GM13977 (cell line): ENCODE measurements at regions not wholly inside any gene's neighbourhood (a gene's known extent, or its start where the extent isn't known, plus 50 kb on each side); places are given as distances from the start of the nearest gene placed in this dataset.

ENCODE experiments used
- DNase-seq: peaks from one replicate; pipeline ENCODE4 v3.0.0; 2012; ENCODE audit warnings: low spot score
- in situ Hi-C: fragments of 300-500 bp; cut with MboI; formaldehyde crosslinking; loops from one replicate; pipeline ENCODE4 v1.12.0; 2022; ENCODE audit warnings: low sequenced_read_pairs, low pct_unique_long_range_greater_than_20kb, mixed read lengths, inconsistent platforms; ENCODE audit not compliant: unreplicated experiment
- TF ChIP-seq, protein P1 (sequence below): IDR thresholded peaks from 2 replicates; pipeline ENCODE4 v1.5.1; 2012; ENCODE audit warnings: mild to moderate bottlenecking, control low read depth; ENCODE audit not compliant: insufficient read depth; ENCODE audit errors: extremely low read depth, missing control alignments

DNA sequence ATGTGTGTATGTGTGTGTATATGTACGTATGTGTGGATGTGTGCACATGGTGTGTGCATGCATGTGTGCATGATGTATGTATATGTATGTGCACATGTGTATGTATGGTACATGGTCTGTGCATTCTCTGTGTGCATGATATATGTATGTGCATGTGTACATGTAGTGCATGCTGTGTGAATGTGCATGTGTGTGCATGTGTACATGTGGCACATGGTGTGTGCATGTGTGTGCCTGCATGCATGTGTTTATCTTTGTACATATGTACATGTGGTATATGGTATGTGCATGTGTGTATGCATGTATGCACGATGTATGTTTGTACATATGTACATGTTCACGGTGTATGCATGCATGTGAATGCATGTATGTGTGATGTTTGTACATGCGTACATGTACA, 383.7 kb downstream of the TYW1 start:
- DNase-seq: no peak
- in situ Hi-C loops: no loop called here
- TF ChIP-seq, protein P1, sequence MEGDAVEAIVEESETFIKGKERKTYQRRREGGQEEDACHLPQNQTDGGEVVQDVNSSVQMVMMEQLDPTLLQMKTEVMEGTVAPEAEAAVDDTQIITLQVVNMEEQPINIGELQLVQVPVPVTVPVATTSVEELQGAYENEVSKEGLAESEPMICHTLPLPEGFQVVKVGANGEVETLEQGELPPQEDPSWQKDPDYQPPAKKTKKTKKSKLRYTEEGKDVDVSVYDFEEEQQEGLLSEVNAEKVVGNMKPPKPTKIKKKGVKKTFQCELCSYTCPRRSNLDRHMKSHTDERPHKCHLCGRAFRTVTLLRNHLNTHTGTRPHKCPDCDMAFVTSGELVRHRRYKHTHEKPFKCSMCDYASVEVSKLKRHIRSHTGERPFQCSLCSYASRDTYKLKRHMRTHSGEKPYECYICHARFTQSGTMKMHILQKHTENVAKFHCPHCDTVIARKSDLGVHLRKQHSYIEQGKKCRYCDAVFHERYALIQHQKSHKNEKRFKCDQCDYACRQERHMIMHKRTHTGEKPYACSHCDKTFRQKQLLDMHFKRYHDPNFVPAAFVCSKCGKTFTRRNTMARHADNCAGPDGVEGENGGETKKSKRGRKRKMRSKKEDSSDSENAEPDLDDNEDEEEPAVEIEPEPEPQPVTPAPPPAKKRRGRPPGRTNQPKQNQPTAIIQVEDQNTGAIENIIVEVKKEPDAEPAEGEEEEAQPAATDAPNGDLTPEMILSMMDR: no peak

DNA sequence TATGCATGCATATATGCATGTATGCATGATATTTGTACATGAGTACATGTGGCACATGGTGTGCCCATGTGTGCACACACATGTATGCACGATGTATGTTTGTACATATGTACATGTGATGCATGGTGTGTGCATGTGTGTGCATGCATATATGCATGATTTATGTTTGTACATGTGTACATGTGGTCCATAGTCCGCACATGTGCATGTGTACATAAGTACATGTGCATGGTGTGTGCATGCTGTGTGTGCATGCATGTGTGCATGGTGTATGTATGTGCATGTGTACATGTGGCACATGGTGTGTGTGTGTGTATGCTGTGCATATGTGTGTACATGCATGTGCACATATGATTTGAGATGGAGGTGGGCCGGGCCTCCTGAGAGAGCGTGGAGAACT, 384.2 kb downstream of the TYW1 start:
- in situ Hi-C loops: no loop called here
- TF ChIP-seq, protein P1: no peak

DNA sequence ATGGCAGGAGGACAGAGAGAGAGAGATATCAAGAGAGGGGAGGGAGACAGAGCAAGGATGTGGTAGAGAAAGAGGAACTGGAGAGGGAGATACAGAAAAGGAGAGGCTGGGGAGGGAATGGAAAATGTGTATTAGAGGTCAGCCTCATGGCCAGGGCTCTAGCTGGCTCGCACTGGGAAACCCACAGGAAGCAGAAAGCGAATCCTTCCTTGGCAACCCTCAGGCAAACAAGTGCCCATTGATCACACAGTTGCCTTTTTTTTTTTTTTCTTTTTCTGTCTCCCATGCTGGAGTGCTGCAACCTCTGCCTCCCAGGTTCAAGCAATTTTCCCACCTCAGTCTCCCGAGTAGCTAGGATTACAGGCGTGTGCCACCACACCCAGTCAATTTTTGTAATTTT, 391.2 kb downstream of the TYW1 start:
- DNase-seq: no peak
- TF ChIP-seq, protein P1: no peak
- in situ Hi-C loops: no loop called here

More for the DNA sequence above, 384.2 kb downstream of the TYW1 start:
- DNase-seq: no peak

DNA sequence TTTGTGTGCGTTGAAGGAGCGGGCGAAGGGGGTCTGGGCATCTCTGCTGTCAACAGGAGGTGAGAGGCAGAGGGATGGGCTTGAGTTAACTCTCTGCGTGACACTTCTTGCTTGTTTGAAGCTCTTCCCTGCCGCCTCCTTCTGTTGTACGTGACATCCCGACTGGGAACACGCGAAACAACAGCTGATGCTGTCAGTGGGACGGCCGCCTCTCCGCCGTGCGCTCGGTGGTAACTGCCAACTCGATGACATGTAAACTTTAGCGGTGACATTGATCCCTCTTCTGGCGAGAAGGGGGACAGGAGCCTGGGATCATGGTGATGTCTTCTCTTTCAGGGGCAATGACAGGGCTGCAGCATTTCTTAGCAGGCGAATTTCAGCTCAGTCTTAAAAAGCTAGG, 394.5 kb downstream of the TYW1 start:
- no peak for DNase-seq
- in situ Hi-C loops: no loop called here
- TF ChIP-seq, protein P1: no peak

DNA sequence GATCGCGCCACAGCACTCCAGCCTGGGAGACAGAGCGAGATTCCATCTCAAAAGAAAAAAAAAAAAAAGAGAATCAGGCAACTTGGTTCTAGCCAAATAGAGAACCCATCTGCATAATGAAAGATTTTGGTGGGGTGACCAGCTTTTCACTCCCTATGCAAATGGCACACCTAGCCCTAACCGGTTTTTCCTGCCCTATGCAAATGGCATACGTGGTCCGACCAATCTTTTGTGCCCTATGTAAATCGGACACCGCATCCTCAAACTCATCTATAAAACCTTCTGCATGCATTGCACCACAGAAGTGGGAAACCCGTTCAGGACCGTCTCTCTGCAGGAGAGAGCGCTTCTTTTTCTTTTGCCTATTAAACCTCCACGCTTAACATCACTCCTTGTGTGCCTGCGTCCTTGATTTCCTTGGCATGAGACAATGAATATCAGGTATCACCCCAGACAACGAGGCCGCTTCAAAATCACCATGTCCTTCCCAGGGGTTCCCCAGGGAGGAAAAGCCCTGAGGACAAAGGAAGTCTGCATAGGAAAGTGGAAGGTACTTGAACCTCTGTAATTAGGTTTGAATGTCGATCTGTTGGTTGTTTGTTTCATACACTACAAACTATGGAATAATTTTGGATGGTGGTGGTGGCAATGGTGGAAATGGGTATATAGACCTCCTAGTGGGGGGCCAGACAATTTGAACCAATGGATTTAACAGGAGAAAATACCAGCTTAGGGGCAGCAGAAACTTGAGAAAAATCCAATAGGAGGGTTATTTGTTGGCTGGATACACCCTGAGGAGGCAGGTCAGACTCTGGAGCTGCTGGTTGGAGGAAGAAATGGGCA, 396.2 kb downstream of the TYW1 start:
- no peak for DNase-seq
- TF ChIP-seq, protein P1: no peak
- in situ Hi-C loops: no loop called here

DNA sequence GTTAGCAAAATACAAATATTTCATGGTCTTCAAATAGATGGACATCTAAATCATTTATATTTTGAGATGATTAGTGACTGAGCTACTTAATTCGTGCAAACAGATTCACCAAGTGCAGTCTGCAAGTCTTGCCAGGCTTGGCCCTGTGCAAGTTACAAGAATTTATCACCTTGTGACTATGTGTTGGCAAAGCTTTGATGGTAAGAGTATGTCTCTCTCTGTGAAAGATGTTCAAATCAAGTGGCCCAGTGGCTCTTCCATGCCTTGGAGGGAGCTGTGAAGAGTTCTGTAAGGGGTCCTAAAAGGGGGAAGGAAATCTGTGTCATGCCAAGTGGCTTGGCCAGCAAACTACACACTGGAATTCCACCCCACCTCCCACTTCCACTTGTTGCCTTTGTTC, 397.3 kb downstream of the TYW1 start:
- DNase-seq: no peak
- TF ChIP-seq, protein P1: no peak
- in situ Hi-C loops: no loop called here
